ENCODE measurements at regions not wholly inside any gene's neighbourhood (a gene's known extent, or its start where the extent isn't known, plus 50 kb on each side); places are given as distances from the start of the nearest gene placed in this dataset.

- Histone ChIP-seq H3F3A (ENCODE audit: low read length, unreplicated experiment) (no peaks in the 10 kb centered on the region), H3K4me2 (ENCODE audit: low read length) (no peak overlapping the region), H4K20me1 (ENCODE audit: low read length) (no peaks in the 10 kb centered on the region), H3K27me3 (ENCODE audit: low read length) (no peaks in the 10 kb centered on the region), H3K4me3 (ENCODE audit: low read length) (no peak overlapping the region), H3K9me2 (replicated peaks; ENCODE audit: low read length) (no peaks in the 10 kb centered on the region), H3K79me2 (ENCODE audit: low read length) (no peaks in the 10 kb centered on the region), H3K4me1 (ENCODE audit: insufficient read depth, low read length) (no peaks in the 10 kb centered on the region), H3K36me3 (ENCODE audit: low read depth, low read length) (no peaks in the 10 kb centered on the region), H3K9ac (ENCODE audit: low read length) (no peak overlapping the region), H2AFZ (ENCODE audit: low read length) (no peak overlapping the region), H3K9me3 (ENCODE audit: low read length) (no peaks in the 10 kb centered on the region), H3K27ac (ENCODE audit: low read length) (no peak overlapping the region)
- TF ChIP-seq EZH2phosphoT487 (IDR thresholded peaks at IDR 0.05; ENCODE audit: borderline replicate concordance, low read length) (no peak), CTCF (conservative IDR thresholded peaks at IDR 0.05; ENCODE audit: low read depth, low read length) (no peak), EZH2 (IDR thresholded peaks at IDR 0.05; ENCODE audit: low read length, unreplicated experiment) (no peak)
- ChIA-PET POLR2A (ENCODE audit: unreplicated experiment) (no interaction called here), CTCF (no interaction called here)
- DNase-seq (no peak), ATAC-seq (no peak)
- no TSS peak for BruUV-seq (replicated peaks)
- intact Hi-C loops (cut with micrococcal nuclease) = no loop called here
Observed at GRCh38 chr5:25033658-25034057, 388.9 kb upstream of the CDH10 start.

GRCh38 chr5:25029004-25029403 lies 384.2 kb upstream of the CDH10 start:
- DNase-seq (no peak), ATAC-seq (no peak)
- Histone ChIP-seq H3K36me3 (ENCODE audit: low read depth, low read length) (no peaks in the 10 kb centered on the region), H3K27ac (ENCODE audit: low read length) (no peak overlapping the region), H3K9me3 (ENCODE audit: low read length) (no peaks in the 10 kb centered on the region), H3K9ac (ENCODE audit: low read length) (no peak overlapping the region), H3K4me3 (ENCODE audit: low read length) (no peak overlapping the region), H3K9me2 (replicated peaks; ENCODE audit: low read length) (no peaks in the 10 kb centered on the region), H3K4me1 (ENCODE audit: insufficient read depth, low read length) (no peaks in the 10 kb centered on the region), H3K27me3 (ENCODE audit: low read length) (no peaks in the 10 kb centered on the region), H3F3A (ENCODE audit: low read length, unreplicated experiment) (no peaks in the 10 kb centered on the region), H2AFZ (ENCODE audit: low read length) (no peak overlapping the region), H3K4me2 (ENCODE audit: low read length) (no peak overlapping the region), H3K79me2 (ENCODE audit: low read length) (no peaks in the 10 kb centered on the region), H4K20me1 (ENCODE audit: low read length) (no peaks in the 10 kb centered on the region)
- TF ChIP-seq EZH2phosphoT487 (IDR thresholded peaks at IDR 0.05; ENCODE audit: borderline replicate concordance, low read length) (no peak), CTCF (conservative IDR thresholded peaks at IDR 0.05; ENCODE audit: low read depth, low read length) (no peak), EZH2 (IDR thresholded peaks at IDR 0.05; ENCODE audit: low read length, unreplicated experiment) (no peak)
- POLR2A ChIA-PET (ENCODE audit: unreplicated experiment) = no interaction called here
- CTCF ChIA-PET = no interaction called here
- no TSS peak for BruUV-seq (replicated peaks)
- intact Hi-C loops (cut with micrococcal nuclease) = no loop called here

GRCh38 chr5:25027526-25027925 lies 382.7 kb upstream of the CDH10 start:
- CTCF ChIA-PET = no interaction called here
- no peaks in the 10 kb centered on the region for H3K9me2 ChIP-seq (replicated peaks; ENCODE audit: low read length)
- intact Hi-C loops (cut with micrococcal nuclease) = no loop called here
- H3K4me2 ChIP-seq (ENCODE audit: low read length) = no peak overlapping the region
- no peak overlapping the region for H2AFZ ChIP-seq (ENCODE audit: low read length)
- no peak for ATAC-seq
- DNase-seq = no peak
- POLR2A ChIA-PET (ENCODE audit: unreplicated experiment) = no interaction called here
- H3K36me3 ChIP-seq (ENCODE audit: low read depth, low read length) = no peaks in the 10 kb centered on the region
- no peaks in the 10 kb centered on the region for H3K27me3 ChIP-seq (ENCODE audit: low read length)
- no peaks in the 10 kb centered on the region for H4K20me1 ChIP-seq (ENCODE audit: low read length)
- H3K4me1 ChIP-seq (ENCODE audit: insufficient read depth, low read length) = no peaks in the 10 kb centered on the region
- no peak for TF ChIP-seq EZH2 (IDR thresholded peaks at IDR 0.05; ENCODE audit: low read length, unreplicated experiment)
- no peak for TF ChIP-seq CTCF (conservative IDR thresholded peaks at IDR 0.05; ENCODE audit: low read depth, low read length)
- no peak for TF ChIP-seq EZH2phosphoT487 (IDR thresholded peaks at IDR 0.05; ENCODE audit: borderline replicate concordance, low read length)
- H3K9ac ChIP-seq (ENCODE audit: low read length) = no peak overlapping the region
- H3F3A ChIP-seq (ENCODE audit: low read length, unreplicated experiment) = no peaks in the 10 kb centered on the region
- no peaks in the 10 kb centered on the region for H3K79me2 ChIP-seq (ENCODE audit: low read length)
- no peaks in the 10 kb centered on the region for H3K9me3 ChIP-seq (ENCODE audit: low read length)
- no TSS peak for BruUV-seq (replicated peaks)
- H3K27ac ChIP-seq (ENCODE audit: low read length) = no peak overlapping the region
- no peak overlapping the region for H3K4me3 ChIP-seq (ENCODE audit: low read length)
